ENCODE measurements at regions not wholly inside any gene's neighbourhood (a gene's known extent, or its start where the extent isn't known, plus 50 kb on each side); places are given as distances from the start of the nearest gene placed in this dataset.

- TF ChIP-seq, protein P1, sequence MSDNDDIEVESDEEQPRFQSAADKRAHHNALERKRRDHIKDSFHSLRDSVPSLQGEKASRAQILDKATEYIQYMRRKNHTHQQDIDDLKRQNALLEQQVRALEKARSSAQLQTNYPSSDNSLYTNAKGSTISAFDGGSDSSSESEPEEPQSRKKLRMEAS (IDR thresholded peaks at IDR 0.05), result no peak
- TF ChIP-seq SP1 (IDR thresholded peaks at IDR 0.05) (no peak), RAD21 (IDR thresholded peaks at IDR 0.05) (no peak), EGR1 (IDR thresholded peaks at IDR 0.05; ENCODE audit: low read depth in 2 of 2) (no peak), JUND (IDR thresholded peaks at IDR 0.05) (no peak), FOXA1 (IDR thresholded peaks at IDR 0.05) (no peak), HNF4A (conservative IDR thresholded peaks at IDR 0.05) (no peak)
These were observed 70.8 kb upstream of the XPA start (continued) for GRCh38 chr9:97767891-97768290.

GRCh38 chr9:97768746-97769145 is 71.6 kb upstream of the XPA start:
- DNase-seq (ENCODE audit: low spot score), result no peak
- Histone ChIP-seq H3K4me1 (ENCODE audit: control insufficient read depth in 4 of 4, insufficient read depth in 4 of 4, low read length in 3 of 4) (no peaks in the 10 kb centered on the region), H3K4me3 (ENCODE audit: low read depth in 1 of 3, low read length in 3 of 3) (no peak overlapping the region), H3K27me3 (ENCODE audit: control insufficient read depth in 4 of 4, insufficient read depth in 4 of 4, low read length in 3 of 4) (no peaks in the 10 kb centered on the region), H3K27ac (ENCODE audit: low read depth in 1 of 2, low read length in 2 of 2) (no peak overlapping the region), H3K9me3 (ENCODE audit: control insufficient read depth in 4 of 4, low read length in 3 of 4) (no peaks in the 10 kb centered on the region), H3K36me3 (ENCODE audit: control insufficient read depth in 4 of 4, insufficient read depth in 3 of 4, low read depth in 1 of 4, low read length in 3 of 4) (no peaks in the 10 kb centered on the region), H3K9ac (ENCODE audit: low read depth in 1 of 2, low read length in 2 of 2) (no peak overlapping the region)
- TF ChIP-seq HNF4A (conservative IDR thresholded peaks at IDR 0.05) (no peak), REST (IDR thresholded peaks at IDR 0.05) (no peak), JUND (IDR thresholded peaks at IDR 0.05) (no peak), TAF1 (conservative IDR thresholded peaks at IDR 0.05) (no peak)
- TF ChIP-seq, protein P1 (IDR thresholded peaks at IDR 0.05), result no peak
- 91% methylated on average over 7 of the region's 7 CpGs for WGBS

DNA sequence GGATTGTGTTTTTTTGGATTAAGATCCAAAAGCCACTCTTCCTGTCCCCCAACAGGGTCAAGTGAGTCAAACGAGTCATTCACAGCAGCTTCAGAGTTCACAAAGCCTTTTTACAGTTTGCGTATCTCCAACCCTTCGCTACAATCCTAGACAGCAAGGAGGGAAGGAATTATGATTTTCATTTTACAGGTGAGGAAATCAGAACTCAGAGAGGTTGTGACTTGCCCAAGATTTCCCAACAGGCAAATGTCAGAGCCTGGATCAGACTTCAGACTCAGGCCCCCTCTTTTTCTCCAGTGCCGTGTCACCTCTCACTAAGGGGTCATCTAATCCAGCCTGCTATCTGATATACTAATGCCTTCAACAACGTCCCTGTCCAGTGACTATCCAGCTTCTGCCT is 72.1 kb upstream of the XPA start:
- Histone ChIP-seq H3K27me3 (ENCODE audit: control insufficient read depth in 4 of 4, insufficient read depth in 4 of 4, low read length in 3 of 4) (no peaks in the 10 kb centered on the region), H3K36me3 (ENCODE audit: control insufficient read depth in 4 of 4, insufficient read depth in 3 of 4, low read depth in 1 of 4, low read length in 3 of 4) (no peaks in the 10 kb centered on the region), H3K4me1 (ENCODE audit: control insufficient read depth in 4 of 4, insufficient read depth in 4 of 4, low read length in 3 of 4) (no peaks in the 10 kb centered on the region), H3K27ac (ENCODE audit: low read depth in 1 of 2, low read length in 2 of 2) (no peak overlapping the region), H3K9ac (ENCODE audit: low read depth in 1 of 2, low read length in 2 of 2) (no peak overlapping the region), H3K9me3 (ENCODE audit: control insufficient read depth in 4 of 4, low read length in 3 of 4) (no peaks in the 10 kb centered on the region), H3K4me3 (ENCODE audit: low read depth in 1 of 3, low read length in 3 of 3) (no peak overlapping the region)
- TF ChIP-seq HNF4G (IDR thresholded peaks at IDR 0.05) (no peak), EGR1 (IDR thresholded peaks at IDR 0.05; ENCODE audit: low read depth in 2 of 2) (no peak), JUND (IDR thresholded peaks at IDR 0.05) (no peak), CTCF (IDR thresholded peaks at IDR 0.05; ENCODE audit: low read depth, low read length, missing input control) (no peak), SP1 (IDR thresholded peaks at IDR 0.05) (no peak), RAD21 (IDR thresholded peaks at IDR 0.05) (no peak), ZBTB33 (IDR thresholded peaks at IDR 0.05) (no peak), YY1 (IDR thresholded peaks at IDR 0.05) (no peak), GABPA (IDR thresholded peaks at IDR 0.05 in 1 of 2, conservative IDR thresholded peaks at IDR 0.05 in 1 of 2) (no peak), FOXA2 (IDR thresholded peaks at IDR 0.05) (no peak), TAF1 (conservative IDR thresholded peaks at IDR 0.05) (no peak), FOXA1 (IDR thresholded peaks at IDR 0.05) (no peak), HNF4A (conservative IDR thresholded peaks at IDR 0.05) (no peak)
- TF ChIP-seq, protein P1 (IDR thresholded peaks at IDR 0.05), result no peak
- TF ChIP-seq, protein P2, sequence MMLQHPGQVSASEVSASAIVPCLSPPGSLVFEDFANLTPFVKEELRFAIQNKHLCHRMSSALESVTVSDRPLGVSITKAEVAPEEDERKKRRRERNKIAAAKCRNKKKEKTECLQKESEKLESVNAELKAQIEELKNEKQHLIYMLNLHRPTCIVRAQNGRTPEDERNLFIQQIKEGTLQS (IDR thresholded peaks at IDR 0.05), result no peak
- WGBS, result 65% methylated on average over 5 of the region's 5 CpGs
- DNase-seq (ENCODE audit: low spot score), result peak; percentile 12

All from liver (tissue), 8 donors.